Astrocyte of the cerebellum (primary cell): ENCODE measurements at regions not wholly inside any gene's neighbourhood (a gene's known extent, or its start where the extent isn't known, plus 50 kb on each side); places are given as distances from the start of the nearest gene placed in this dataset.

Source experiments
- DNase-seq: peaks from one replicate; pipeline ENCODE4 v3.0.0-alpha.2; 2011; ENCODE audit warnings: low read depth
- H3K4me3 ChIP-seq: 2 replicates; pipeline ENCODE4 v1.5.1; 2011; ENCODE audit warnings: mild to moderate bottlenecking, low read depth, low read length, moderate library complexity
- in situ Hi-C: cut with HindIII; loops from 2 replicates; pipeline ENCODE4 v1.10.0; 2017; ENCODE audit warnings: low sequenced_read_pairs
- TF ChIP-seq, protein P1 (sequence below): IDR thresholded peaks from 2 replicates; pipeline ENCODE4 v1.5.1; 2012; ENCODE audit warnings: low read length, low read depth, moderate library complexity, mild to moderate bottlenecking; ENCODE audit errors: missing control alignments

DNA sequence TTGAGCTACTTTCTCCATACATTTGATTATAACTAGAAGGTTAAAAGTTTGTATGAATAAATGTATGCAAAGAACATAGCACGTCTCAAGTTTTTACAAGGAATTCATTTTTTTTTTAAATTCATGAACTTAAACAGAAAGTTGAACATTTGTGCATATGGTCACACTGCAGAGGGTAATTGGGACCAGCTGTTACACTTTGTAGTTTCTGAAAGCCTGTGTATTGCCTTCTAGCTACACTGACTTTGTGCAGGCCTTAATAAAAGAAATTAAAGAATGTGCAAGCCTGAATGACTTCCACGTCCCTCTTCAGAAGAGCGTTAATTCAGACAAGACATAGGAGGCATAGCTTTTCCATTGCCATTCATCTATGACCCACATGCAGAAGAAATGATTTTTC, 153.1 kb upstream of the PCDH18 start:
- DNase-seq: no peak
- TF ChIP-seq, protein P1, sequence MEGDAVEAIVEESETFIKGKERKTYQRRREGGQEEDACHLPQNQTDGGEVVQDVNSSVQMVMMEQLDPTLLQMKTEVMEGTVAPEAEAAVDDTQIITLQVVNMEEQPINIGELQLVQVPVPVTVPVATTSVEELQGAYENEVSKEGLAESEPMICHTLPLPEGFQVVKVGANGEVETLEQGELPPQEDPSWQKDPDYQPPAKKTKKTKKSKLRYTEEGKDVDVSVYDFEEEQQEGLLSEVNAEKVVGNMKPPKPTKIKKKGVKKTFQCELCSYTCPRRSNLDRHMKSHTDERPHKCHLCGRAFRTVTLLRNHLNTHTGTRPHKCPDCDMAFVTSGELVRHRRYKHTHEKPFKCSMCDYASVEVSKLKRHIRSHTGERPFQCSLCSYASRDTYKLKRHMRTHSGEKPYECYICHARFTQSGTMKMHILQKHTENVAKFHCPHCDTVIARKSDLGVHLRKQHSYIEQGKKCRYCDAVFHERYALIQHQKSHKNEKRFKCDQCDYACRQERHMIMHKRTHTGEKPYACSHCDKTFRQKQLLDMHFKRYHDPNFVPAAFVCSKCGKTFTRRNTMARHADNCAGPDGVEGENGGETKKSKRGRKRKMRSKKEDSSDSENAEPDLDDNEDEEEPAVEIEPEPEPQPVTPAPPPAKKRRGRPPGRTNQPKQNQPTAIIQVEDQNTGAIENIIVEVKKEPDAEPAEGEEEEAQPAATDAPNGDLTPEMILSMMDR: no peak
- in situ Hi-C loops: no loop called here
- no peak overlapping the region for H3K4me3 ChIP-seq

DNA sequence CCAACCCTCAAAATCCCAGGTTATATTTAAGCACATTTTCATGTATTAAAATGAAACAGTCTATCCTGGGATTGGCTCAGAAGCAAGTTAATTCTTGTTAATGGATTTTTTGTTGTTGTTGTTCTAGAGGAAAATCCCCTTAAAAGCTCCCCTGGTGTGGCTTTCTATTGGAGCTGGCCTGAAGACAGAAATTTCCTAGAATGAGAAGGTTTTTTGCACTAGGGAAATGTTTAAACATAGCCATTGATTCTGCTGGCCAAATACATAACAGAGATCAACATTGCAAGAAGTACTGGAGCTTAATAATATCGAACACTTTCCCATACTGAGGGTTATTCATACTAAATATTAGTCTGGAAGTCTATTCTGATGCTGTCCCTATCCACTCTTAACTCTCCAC, 148.8 kb upstream of the PCDH18 start:
- TF ChIP-seq, protein P1: no peak
- in situ Hi-C loops: no loop called here
- no peak for DNase-seq
- H3K4me3 ChIP-seq: no peak overlapping the region

DNA sequence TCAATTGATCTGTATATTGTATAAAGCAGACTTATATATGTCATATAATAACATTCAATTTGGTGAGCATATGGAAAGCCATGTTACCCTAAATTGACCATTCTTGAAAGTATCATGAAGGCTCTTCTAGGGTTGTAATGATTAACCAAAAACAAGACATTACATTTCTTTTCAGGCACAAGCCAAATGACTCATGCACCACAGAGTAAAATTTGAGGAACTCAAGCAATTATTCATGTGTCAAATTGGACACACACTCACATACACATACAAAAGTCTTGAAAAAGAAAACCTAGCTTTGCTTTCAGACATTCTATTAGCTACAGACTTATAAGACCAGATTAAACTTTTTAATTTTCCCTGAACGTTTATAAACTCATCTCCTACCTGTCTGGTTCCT, 146.5 kb upstream of the PCDH18 start:
- DNase-seq: peak; percentile 42
- TF ChIP-seq, protein P1: no peak
- in situ Hi-C loops: no loop called here

DNA sequence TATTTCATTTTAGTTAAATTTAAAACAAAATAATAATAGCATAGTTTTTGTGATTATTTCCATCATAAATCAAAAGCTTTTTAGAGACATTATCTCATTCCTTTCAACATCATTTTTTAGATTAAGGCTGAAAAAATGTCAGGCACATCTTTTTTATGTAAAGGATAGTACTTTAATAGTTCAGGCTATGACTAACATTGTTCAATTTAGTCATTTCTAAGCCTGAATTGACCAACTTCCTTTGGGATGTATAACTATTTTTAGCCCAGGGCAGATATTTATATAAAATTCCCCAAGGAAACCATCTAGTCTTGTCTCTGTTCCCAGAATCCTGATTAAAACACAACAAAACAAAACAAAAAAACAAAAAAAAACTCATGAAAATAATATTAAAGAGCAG, 145.6 kb upstream of the PCDH18 start:
- no peak for DNase-seq
- no peak overlapping the region for H3K4me3 ChIP-seq
- in situ Hi-C loops: no loop called here
- TF ChIP-seq, protein P1: no peak

More for the DNA sequence above, 146.5 kb upstream of the PCDH18 start:
- H3K4me3 ChIP-seq: no peak overlapping the region

DNA sequence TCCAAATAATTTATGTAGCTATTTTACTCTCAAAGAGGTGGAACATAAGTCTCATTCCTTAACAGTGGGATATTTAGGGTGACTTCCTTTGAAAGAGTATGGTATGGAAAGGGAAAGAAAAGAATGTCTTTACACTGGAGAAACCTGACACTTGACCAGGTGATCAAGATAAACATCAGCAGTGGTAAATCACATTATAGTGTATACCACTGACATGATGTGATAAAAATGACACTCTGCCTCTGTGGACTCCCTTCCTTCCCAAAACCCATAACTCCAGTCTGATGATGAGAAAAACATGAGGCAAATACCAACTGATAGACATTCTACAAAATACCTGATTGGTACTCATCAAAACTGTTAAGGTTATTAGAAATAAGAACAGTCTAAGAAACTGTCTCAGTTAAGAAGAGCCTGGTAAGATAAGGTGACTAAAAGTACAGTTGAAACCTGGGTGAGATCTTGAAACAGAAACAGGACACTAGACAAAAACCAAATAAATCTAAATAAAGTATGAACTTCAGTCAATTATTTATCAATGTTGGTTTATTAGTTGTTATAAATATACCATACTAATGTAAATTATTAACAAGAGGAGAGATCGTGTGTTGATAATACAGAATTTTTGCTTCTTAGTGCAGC, 144.2 kb upstream of the PCDH18 start:
- TF ChIP-seq, protein P1: no peak
- H3K4me3 ChIP-seq: no peak overlapping the region
- in situ Hi-C loops: no loop called here
- DNase-seq: no peak

DNA sequence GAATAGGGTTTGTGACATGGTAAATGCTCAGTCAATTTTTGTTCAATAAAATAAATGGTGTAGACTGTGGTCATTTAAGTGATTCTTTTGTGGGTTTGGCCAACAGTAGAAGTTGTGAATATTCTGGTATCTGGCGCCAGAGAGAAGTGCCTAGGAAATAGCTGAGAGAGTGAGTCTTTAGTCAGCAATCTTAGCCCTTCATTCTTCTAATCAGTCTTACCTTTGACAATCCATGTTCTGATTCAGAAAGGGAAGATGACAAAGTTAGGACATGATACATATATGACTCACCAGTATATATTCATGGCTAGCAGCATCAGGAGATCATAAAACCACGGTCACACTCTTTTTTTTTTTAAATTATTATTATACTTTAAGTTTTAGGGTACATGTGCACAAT, 141.8 kb upstream of the PCDH18 start:
- no peak for DNase-seq
- in situ Hi-C loops: no loop called here
- H3K4me3 ChIP-seq: no peak overlapping the region
- TF ChIP-seq, protein P1: no peak
